Activated naive CD4-positive, alpha-beta T cell treated with anti-CD3 and anti-CD28 coated beads, Interleukin-2, amount 50 U/mL, for 16 hours (primary cell): ENCODE measurements at regions not wholly inside any gene's neighbourhood (a gene's known extent, or its start where the extent isn't known, plus 50 kb on each side); places are given as distances from the start of the nearest gene placed in this dataset.
"Not testable (repeated sequence)": the region's sequence is repeated elsewhere in the genome, so short reads cannot be mapped to it uniquely, and the experiment has no call there.

Experiments
- DNase-seq: peaks from one replicate; pipeline ENCODE4 v3.0.0-alpha.2; 2020

GRCh38 chr6:15089569-15090144 lies 156.2 kb upstream of the JARID2 start:
- no peak for DNase-seq

DNA sequence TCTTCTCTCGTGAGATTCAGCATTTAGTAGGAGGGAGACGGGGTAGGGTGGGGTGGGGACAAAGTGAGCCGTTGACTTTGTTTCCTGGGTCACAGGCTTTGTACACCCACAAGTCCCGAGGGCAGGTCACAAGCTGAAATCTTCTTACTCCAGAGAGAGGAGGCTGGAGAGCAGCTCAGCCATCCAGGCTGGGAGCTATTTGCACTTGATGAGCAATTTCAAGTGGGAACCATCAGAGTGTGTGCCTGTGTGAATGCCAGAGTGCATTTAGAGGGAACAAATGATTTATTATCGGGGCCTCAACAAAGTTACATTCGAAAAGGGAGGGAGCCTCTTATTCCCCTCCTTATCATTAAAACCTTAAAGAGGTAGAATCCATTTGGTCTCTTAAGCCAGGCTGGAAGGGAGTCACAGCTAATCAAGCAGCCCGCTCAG lies 155.7 kb upstream of the JARID2 start:
- no peak for DNase-seq

DNA sequence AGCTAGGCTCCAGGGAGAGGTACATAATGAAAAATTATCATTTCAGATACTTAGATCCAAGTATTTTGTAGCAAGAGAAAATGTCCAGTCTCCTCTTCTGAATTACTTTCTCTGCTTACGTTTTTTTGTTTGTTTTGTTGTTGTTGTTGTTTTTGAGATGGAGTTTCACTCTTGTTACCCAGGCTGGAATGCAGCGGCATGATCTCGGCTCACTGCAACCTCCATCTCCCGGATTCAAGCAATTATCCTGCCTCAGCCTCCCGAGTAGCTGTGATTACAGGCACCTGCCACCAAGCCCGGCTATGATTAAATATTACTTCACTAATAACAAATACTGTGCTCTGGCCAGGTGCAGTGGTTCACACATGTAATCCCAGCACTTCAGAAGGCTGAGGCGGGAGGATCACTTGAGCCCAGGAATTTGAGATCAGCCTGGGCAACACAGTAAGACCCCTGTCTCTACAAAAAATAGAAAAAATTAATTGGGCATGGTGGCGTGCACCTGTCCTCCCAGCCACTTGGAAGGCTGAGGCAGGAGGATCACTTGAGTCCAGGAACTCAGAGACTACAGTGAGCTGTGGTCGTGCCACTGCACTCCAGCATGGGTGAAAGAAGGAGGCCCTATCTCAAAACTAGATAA lies 155.0 kb upstream of the JARID2 start:
- DNase-seq = no peak

- DNase-seq = no peak
These were observed 148.7 kb upstream of the JARID2 start for GRCh38 chr6:15096894-15097837.

GRCh38 chr6:15101130-15101529 lies 144.7 kb upstream of the JARID2 start:
- DNase-seq = no peak

- DNase-seq = no peak
These were observed 143.6 kb upstream of the JARID2 start for GRCh38 chr6:15102241-15102640.

- DNase-seq = no peak
These were observed 138.8 kb upstream of the JARID2 start for GRCh38 chr6:15106958-15107643.

DNA sequence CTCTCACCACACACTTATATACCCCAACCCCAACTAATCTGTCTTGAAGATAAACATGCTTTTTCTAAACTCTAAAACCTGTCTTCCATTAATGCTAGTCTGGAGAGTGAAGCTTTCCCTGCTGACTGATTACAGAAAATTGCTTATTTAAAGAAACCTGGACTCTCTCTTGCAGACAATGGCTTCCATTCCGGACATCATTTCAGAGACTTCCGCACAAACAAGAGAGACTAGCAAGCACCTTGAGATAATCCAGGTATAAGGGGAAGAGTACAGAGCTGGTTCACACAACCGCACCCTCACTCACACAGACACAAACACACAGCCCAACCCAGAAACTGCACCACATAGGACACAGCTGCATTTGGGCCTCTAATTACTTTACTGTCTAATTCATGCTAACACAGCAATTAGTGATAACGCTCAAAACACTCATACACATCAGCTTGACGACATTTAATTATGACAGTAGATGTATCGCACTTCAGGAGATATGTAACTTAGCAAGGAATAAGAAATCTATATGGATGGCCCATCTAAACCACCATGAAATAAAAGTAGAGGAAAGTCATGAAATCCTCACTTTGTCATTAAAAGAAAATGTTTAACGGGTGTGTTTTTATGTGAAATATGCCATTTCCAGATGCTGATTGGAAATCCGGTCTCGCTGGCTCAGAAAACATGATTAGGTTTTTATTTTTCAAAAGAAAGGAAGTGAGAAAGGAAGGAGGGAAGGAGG lies 138.1 kb upstream of the JARID2 start:
- DNase-seq = no peak

GRCh38 chr6:15108383-15108715 lies 137.5 kb upstream of the JARID2 start:
- no peak for DNase-seq

DNA sequence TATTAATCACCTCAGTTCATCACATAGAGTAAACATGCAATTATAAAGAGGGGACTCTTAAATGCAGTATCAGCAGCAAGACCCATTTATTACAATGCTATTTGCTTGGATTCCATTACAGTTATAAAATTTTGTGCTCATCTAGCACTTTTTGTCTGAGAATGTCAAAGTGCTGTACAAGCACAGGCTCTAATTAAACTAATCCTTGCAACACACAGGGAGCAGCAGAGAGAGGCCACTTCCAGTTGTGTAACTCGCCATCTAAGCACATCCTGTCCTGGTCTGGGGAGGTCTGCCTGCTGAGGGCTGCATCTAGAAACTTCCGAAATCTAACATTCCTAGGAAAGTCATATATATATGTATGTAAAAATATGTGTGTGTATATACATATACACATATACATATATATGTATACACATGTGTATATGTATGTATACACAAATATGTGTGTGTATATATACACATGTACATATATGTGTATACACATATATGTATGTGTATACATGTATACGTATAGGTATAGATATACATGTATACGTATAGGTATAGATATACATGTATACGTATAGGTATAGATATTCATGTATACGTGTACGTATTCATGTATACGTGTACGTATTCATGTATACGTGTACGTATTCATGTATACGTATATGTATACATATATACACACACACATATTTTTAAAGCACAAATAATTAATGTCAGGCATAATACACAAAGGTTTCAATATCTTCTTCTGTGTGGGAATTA lies 136.4 kb upstream of the JARID2 start:
- DNase-seq = no peak

- DNase-seq = no peak
These were observed 135.0 kb upstream of the JARID2 start for GRCh38 chr6:15110726-15111354.

DNA sequence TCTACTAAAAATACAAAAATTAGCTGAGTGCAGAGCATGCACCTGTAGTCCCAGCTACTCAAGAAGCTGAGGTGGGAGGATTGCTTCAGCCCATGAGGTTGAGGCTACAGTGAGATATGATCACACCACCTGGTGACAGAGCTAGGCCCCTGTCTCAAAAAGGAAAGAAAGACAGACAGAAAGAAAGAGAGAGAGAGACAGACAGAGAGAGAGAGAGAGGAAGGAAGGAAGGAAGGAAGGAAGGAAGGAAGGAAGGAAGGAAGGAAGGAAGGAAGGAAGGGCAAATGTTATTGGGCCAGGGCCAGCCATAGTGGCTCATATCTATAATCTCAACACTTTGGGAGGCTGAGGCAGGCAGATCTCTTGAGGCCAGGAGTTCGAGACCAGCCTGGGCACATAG lies 134.3 kb upstream of the JARID2 start:
- DNase-seq = not testable (repeated sequence)

DNA sequence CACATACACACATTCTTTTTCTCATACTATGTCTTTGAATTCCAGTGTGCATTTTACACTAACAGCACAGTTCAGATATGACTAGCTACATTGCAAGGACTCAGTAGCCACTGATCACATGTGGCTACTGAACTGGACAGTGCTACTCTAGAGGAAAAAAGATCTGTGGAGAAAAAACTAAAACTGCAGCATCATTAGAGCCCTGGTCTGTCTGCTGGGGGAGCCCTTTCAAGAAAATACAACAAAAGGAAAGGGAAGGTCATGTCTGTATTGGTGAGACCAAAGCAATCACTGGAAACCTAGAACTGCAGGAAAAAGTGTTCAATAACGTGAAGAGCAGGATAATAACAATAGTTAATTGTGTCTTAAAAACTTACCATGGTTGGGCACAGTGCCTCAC lies 132.3 kb upstream of the JARID2 start:
- no peak for DNase-seq

GRCh38 chr6:15114061-15114460 lies 131.8 kb upstream of the JARID2 start:
- no peak for DNase-seq

- DNase-seq = no peak
These were observed 129.0 kb upstream of the JARID2 start for GRCh38 chr6:15116889-15117288.

- DNase-seq = no peak
These were observed 124.4 kb upstream of the JARID2 start for GRCh38 chr6:15121443-15121842.

DNA sequence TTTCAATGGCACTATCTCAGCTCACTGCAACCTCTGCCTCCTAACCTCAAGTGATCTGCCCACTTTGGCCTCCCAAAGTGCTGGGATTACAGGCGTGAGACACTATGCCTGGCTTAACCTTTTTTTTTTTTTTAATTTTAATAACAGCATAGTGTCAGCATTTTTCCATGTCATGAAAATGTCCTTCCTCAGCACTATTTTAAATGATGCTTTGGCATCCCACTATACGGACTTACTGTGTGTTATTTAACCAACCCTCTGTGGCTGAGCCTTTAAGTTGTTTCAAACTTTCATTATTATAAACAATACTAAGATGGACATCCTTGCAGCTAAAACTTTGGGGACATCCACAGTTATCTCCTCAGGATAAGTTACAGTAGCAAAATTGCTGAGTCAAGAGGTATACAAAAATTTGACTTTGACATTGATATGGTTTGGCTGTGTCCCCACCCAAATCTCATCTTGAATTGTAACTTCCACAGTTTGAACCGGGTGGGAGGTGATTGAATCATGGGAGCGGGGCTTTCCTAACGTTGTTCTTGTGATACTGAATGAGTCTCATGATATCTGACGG lies 123.8 kb upstream of the JARID2 start:
- DNase-seq = no peak

DNA sequence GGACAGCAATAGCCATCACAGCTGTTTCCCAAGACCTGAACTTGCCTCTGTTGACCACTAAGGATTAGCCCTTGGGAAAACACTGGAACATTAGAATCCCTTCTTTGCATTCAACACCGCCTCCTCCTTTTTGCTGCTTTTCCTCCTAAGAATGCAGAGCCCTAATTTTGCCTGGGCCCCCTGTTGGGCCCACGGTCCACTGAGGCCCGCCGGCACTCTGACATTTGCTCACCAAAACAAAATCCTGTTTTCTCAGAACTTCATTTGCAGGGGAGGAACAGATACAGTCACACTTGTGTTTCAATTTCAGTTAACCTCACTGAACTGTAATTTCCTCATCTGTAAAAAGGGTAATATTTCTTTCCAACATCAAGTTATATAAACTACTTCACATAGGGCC lies 116.0 kb upstream of the JARID2 start:
- no peak for DNase-seq

DNA sequence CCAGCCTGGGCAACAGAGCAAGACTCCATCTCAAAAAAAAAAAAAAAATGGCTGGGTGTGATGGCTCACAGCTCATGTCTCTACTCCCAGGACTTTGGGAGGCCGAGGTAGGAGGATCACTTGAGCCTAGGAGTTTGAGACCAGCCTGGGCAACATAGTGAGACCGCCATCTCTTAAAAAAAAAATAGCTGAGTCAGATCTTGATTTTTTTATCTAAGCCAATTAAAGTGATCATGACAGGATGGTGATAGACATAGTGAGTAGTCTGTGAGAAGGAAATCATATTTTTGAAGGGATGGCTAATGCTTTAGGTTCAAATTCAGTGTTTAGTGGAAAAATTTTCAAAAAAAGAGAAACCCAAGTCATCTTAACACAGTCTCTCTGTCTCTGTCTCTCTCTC lies 114.6 kb upstream of the JARID2 start:
- no peak for DNase-seq

DNA sequence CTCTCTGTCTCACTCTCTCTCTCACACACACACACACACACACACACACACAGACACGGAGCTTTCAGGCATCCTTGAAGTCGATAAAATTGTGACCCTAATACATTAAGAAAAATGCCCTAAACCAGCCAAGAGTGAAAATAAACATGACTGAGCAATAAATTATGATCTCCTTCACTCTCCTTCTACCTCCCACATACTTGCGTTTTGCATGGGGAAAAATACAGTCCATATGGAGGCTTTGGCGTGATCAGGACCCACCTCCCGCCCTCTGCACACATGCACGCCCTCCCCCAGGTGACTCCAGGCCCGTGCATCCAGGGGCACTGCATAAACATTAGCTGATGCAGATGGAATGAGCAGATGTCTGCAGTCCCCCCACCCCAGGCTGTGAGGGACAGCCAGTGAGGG lies 114.2 kb upstream of the JARID2 start:
- no peak for DNase-seq

DNA sequence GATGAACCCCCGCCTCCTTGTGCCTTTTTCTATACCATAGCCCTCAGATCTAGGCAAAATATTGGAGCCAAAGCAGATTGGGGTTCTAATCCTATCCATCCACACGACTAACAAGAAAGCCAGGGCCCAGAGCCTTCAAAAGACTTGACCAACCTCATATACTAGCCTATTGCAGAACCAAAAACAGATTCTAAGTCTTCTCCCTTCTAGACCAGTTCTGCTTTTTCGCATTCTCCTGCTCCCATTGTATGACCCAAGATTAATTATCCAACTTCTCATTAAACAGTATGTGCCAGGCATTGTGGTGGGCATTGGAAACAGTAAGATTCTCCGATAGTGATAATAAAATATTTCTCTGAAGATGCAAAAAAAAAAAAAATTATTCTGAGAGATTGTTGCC lies 113.7 kb upstream of the JARID2 start:
- DNase-seq = no peak
